ENCODE measurements at regions not wholly inside any gene's neighbourhood (a gene's known extent, or its start where the extent isn't known, plus 50 kb on each side); places are given as distances from the start of the nearest gene placed in this dataset.

DNA sequence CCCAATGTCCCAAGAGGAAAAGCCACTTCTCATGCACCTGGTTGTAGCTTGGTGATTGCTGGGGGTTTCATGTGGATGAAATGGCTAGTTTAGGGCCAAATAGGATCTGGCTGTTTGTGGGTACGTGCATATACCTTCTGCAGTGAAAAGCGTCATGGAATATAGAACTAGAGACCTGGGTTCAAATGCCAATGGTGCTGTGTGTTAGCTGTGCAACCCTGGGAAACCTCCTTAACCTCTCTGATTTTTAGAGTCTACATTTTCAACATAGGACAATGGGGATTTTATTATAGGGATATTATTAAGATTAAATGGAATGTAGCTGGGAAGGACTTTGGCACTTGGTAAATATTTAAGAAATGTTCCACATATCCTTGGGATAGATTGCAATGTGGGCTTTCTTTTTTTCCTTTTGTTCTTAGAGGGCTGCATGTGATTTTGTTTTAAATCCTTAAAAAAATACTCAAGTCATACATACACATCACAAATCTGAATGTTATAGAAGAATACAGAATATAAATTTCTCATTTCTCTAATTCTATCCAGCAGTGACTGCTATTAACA lies 112.6 kb upstream of the E2F8 start:
- TF ChIP-seq CTCF (conservative IDR thresholded peaks at IDR 0.05; ENCODE audit: low read depth, low read length) (no peak), EZH2 (IDR thresholded peaks at IDR 0.05; ENCODE audit: borderline replicate concordance, low read depth, low read length, poor library complexity, severe bottlenecking) (no peak)

Data from A673 (cell line).